ENCODE measurements at regions not wholly inside any gene's neighbourhood (a gene's known extent, or its start where the extent isn't known, plus 50 kb on each side); places are given as distances from the start of the nearest gene placed in this dataset.

- no peak for DNase-seq
These were observed 148.2 kb downstream of the SLC38A6 start for GRCh38 chr14:61129168-61129745.

GRCh38 chr14:61128382-61129167 is 147.5 kb downstream of the SLC38A6 start:
- no peak for DNase-seq

GRCh38 chr14:61126603-61127498 is 145.8 kb downstream of the SLC38A6 start:
- no peak for DNase-seq

- no peak for DNase-seq
These were observed 145.0 kb downstream of the SLC38A6 start for GRCh38 chr14:61125867-61126572.

- no peak for DNase-seq
These were observed 144.2 kb downstream of the SLC38A6 start for GRCh38 chr14:61125041-61125866.

- no peak for DNase-seq
These were observed 141.8 kb downstream of the SLC38A6 start for GRCh38 chr14:61122862-61123261.

- DNase-seq: no peak
These were observed 140.3 kb downstream of the SLC38A6 start for GRCh38 chr14:61121355-61121787.

GRCh38 chr14:61120576-61120975 is 139.5 kb downstream of the SLC38A6 start:
- peak; percentile 24 for DNase-seq

- DNase-seq: no peak
These were observed 138.0 kb downstream of the SLC38A6 start for GRCh38 chr14:61119006-61119405.

GRCh38 chr14:61116369-61116768 is 135.3 kb downstream of the SLC38A6 start:
- DNase-seq: no peak

GRCh38 chr14:61113561-61114225 is 132.6 kb downstream of the SLC38A6 start:
- DNase-seq: no peak

GRCh38 chr14:61112506-61112905 is 131.5 kb downstream of the SLC38A6 start:
- DNase-seq: no peak

- no peak for DNase-seq
These were observed 130.7 kb downstream of the SLC38A6 start for GRCh38 chr14:61111731-61112130.

GRCh38 chr14:61111209-61111665 is 130.2 kb downstream of the SLC38A6 start:
- DNase-seq: no peak

GRCh38 chr14:61110316-61111082 is 129.5 kb downstream of the SLC38A6 start:
- no peak for DNase-seq

GRCh38 chr14:61109288-61109687 is 128.2 kb downstream of the SLC38A6 start:
- DNase-seq: no peak

GRCh38 chr14:61108496-61109141 is 127.6 kb downstream of the SLC38A6 start:
- no peak for DNase-seq

- no peak for DNase-seq
These were observed 126.9 kb downstream of the SLC38A6 start for GRCh38 chr14:61107869-61108493.

GRCh38 chr14:61106959-61107641 is 126.1 kb downstream of the SLC38A6 start:
- no peak for DNase-seq
